Activated T-cell treated with anti-CD3 and anti-CD28 coated beads, Interleukin-2, amount 50 U/mL, for 72 hours (primary cell): ENCODE measurements at regions not wholly inside any gene's neighbourhood (a gene's known extent, or its start where the extent isn't known, plus 50 kb on each side); places are given as distances from the start of the nearest gene placed in this dataset.

Experiments
- ATAC-seq, 2 donors: fragments of 150-1000 bp; cut with Tn5 transposase; replicated peaks in 1 of 2; 2 replicates each; pipeline ENCODE4 v1.10.0; 2021; ENCODE audit warnings: moderate library complexity in 2 of 2, mild to moderate bottlenecking in 1 of 2
- DNase-seq, 2 donors: peaks; one replicate each; pipeline ENCODE4 v3.0.0; 2021 to 2022; ENCODE audit warnings: mixed read lengths in 1 of 2
- H3K27ac Mint-ChIP-seq: one replicate; pipeline ENCODE4 v1.8.0; 2022; ENCODE audit warnings: mild to moderate bottlenecking, moderate library complexity, mixed read lengths
- H3K27me3 Mint-ChIP-seq: one replicate; pipeline ENCODE4 v1.8.0; 2022; ENCODE audit warnings: low read depth, mixed read lengths
- H3K36me3 Mint-ChIP-seq, 2 donors: one replicate each; pipeline ENCODE4 v1.8.0; 2022; ENCODE audit warnings: mixed read lengths in 2 of 2, mild to moderate bottlenecking in 1 of 2; ENCODE audit not compliant: insufficient read depth in 2 of 2
- H3K4me1 Mint-ChIP-seq: one replicate; pipeline ENCODE4 v1.8.0; 2022; ENCODE audit warnings: low read depth, mixed read lengths
- H3K4me3 Mint-ChIP-seq, 2 donors: one replicate each; pipeline ENCODE4 v1.8.0; 2022; ENCODE audit warnings: mild to moderate bottlenecking in 2 of 2, mixed read lengths in 2 of 2, moderate library complexity in 2 of 2
- H3K9me3 Mint-ChIP-seq, 2 donors: one replicate each; pipeline ENCODE4 v1.8.0; 2022; ENCODE audit warnings: mixed read lengths in 2 of 2

GRCh38 chr3:117526470-117527079 lies 817.0 kb downstream of the TUSC7 start:
- Mint-ChIP-seq H3K27me3 (no peaks in the 10 kb centered on the region), H3K27ac (no peak overlapping the region), H3K9me3 (peaks cover 0 to 5% of the 10 kb centered on the region in 2 donors), H3K4me1 (no peaks in the 10 kb centered on the region), H3K36me3 (no peaks in the 10 kb centered on the region), H3K4me3 (no peak overlapping the region)
- no peak for ATAC-seq
- DNase-seq = peak in 1 of 2 donors; percentile 2

GRCh38 chr3:117527346-117527745 lies 817.8 kb downstream of the TUSC7 start:
- Mint-ChIP-seq H3K27ac (no peak overlapping the region), H3K36me3 (no peaks in the 10 kb centered on the region), H3K4me1 (no peaks in the 10 kb centered on the region), H3K4me3 (no peak overlapping the region), H3K27me3 (no peaks in the 10 kb centered on the region), H3K9me3 (peaks cover 0 to 5% of the 10 kb centered on the region in 2 donors)
- ATAC-seq (no peak), DNase-seq (no peak)

- DNase-seq (no peak), ATAC-seq (no peak)
- Mint-ChIP-seq H3K9me3 (peaks cover 0 to 5% of the 10 kb centered on the region in 2 donors), H3K4me1 (no peaks in the 10 kb centered on the region), H3K36me3 (no peaks in the 10 kb centered on the region), H3K27ac (no peak overlapping the region), H3K4me3 (no peak overlapping the region), H3K27me3 (no peaks in the 10 kb centered on the region)
Measured at GRCh38 chr3:117528688-117529087, 819.1 kb downstream of the TUSC7 start.

GRCh38 chr3:117531078-117531767 lies 821.6 kb downstream of the TUSC7 start:
- peaks cover 3 to 7% of the 10 kb centered on the region in 2 donors for H3K9me3 Mint-ChIP-seq
- ATAC-seq (no peak), DNase-seq (no peak)
- H3K27ac Mint-ChIP-seq = no peak overlapping the region
- H3K27me3 Mint-ChIP-seq = no peaks in the 10 kb centered on the region
- no peaks in the 10 kb centered on the region for H3K4me1 Mint-ChIP-seq
- H3K4me3 Mint-ChIP-seq = no peak overlapping the region
- H3K36me3 Mint-ChIP-seq = no peaks in the 10 kb centered on the region

- Mint-ChIP-seq H3K4me1 (no peaks in the 10 kb centered on the region), H3K27ac (no peak overlapping the region), H3K36me3 (no peaks in the 10 kb centered on the region), H3K9me3 (peaks cover 4 to 11% of the 10 kb centered on the region in 2 donors), H3K27me3 (no peaks in the 10 kb centered on the region), H3K4me3 (no peak overlapping the region)
- ATAC-seq (no peak), DNase-seq (no peak)
Measured at GRCh38 chr3:117532268-117532667, 822.7 kb downstream of the TUSC7 start.

- no peaks in the 10 kb centered on the region for H3K36me3 Mint-ChIP-seq
- no peak overlapping the region for H3K27ac Mint-ChIP-seq
- H3K4me3 Mint-ChIP-seq = no peak overlapping the region
- DNase-seq (no peak), ATAC-seq (no peak)
- H3K9me3 Mint-ChIP-seq = peaks cover 4 to 9% of the 10 kb centered on the region in 2 donors
- no peaks in the 10 kb centered on the region for H3K4me1 Mint-ChIP-seq
- no peaks in the 10 kb centered on the region for H3K27me3 Mint-ChIP-seq
Measured at GRCh38 chr3:117534138-117534537, 824.6 kb downstream of the TUSC7 start.

GRCh38 chr3:117536006-117536405 lies 826.4 kb downstream of the TUSC7 start:
- Mint-ChIP-seq H3K27me3 (no peaks in the 10 kb centered on the region), H3K36me3 (no peaks in the 10 kb centered on the region), H3K9me3 (peaks cover 4 to 6% of the 10 kb centered on the region in 2 donors), H3K4me1 (no peaks in the 10 kb centered on the region), H3K27ac (no peak overlapping the region), H3K4me3 (no peak overlapping the region)
- DNase-seq (no peak), ATAC-seq (no peak)

GRCh38 chr3:117537949-117538348 lies 828.4 kb downstream of the TUSC7 start:
- H3K36me3 Mint-ChIP-seq = no peaks in the 10 kb centered on the region
- H3K4me3 Mint-ChIP-seq = no peak overlapping the region
- no peak overlapping the region for H3K27ac Mint-ChIP-seq
- no peaks in the 10 kb centered on the region for H3K27me3 Mint-ChIP-seq
- peaks cover 6% of the 10 kb centered on the region in 2 donors for H3K9me3 Mint-ChIP-seq
- no peak for ATAC-seq
- no peaks in the 10 kb centered on the region for H3K4me1 Mint-ChIP-seq
- DNase-seq = no peak

- DNase-seq (no peak), ATAC-seq (no peak)
- Mint-ChIP-seq H3K9me3 (peaks cover 7 to 9% of the 10 kb centered on the region in 2 donors), H3K4me3 (no peak overlapping the region), H3K4me1 (no peaks in the 10 kb centered on the region), H3K36me3 (no peaks in the 10 kb centered on the region), H3K27ac (no peak overlapping the region), H3K27me3 (no peaks in the 10 kb centered on the region)
Measured at GRCh38 chr3:117539729-117540128, 830.1 kb downstream of the TUSC7 start.

GRCh38 chr3:117540597-117540996 lies 831.0 kb downstream of the TUSC7 start:
- no peak overlapping the region for H3K4me3 Mint-ChIP-seq
- no peak for ATAC-seq
- no peaks in the 10 kb centered on the region for H3K4me1 Mint-ChIP-seq
- H3K27ac Mint-ChIP-seq = no peak overlapping the region
- H3K9me3 Mint-ChIP-seq = peaks cover 7 to 9% of the 10 kb centered on the region in 2 donors
- H3K36me3 Mint-ChIP-seq = no peaks in the 10 kb centered on the region
- no peaks in the 10 kb centered on the region for H3K27me3 Mint-ChIP-seq
- DNase-seq = no peak

GRCh38 chr3:117541721-117542120 lies 832.1 kb downstream of the TUSC7 start:
- no peak overlapping the region for H3K27ac Mint-ChIP-seq
- peaks cover 5 to 6% of the 10 kb centered on the region in 2 donors for H3K9me3 Mint-ChIP-seq
- no peak for ATAC-seq
- H3K27me3 Mint-ChIP-seq = no peaks in the 10 kb centered on the region
- DNase-seq = no peak
- no peaks in the 10 kb centered on the region for H3K36me3 Mint-ChIP-seq
- no peak overlapping the region for H3K4me3 Mint-ChIP-seq
- no peaks in the 10 kb centered on the region for H3K4me1 Mint-ChIP-seq

- DNase-seq (no peak), ATAC-seq (no peak)
- Mint-ChIP-seq H3K9me3 (peaks cover 4 to 5% of the 10 kb centered on the region in 2 donors), H3K4me3 (no peak overlapping the region), H3K27me3 (no peaks in the 10 kb centered on the region), H3K36me3 (no peaks in the 10 kb centered on the region), H3K27ac (no peak overlapping the region), H3K4me1 (no peaks in the 10 kb centered on the region)
Measured at GRCh38 chr3:117543521-117543920, 833.9 kb downstream of the TUSC7 start.

- Mint-ChIP-seq H3K27ac (no peak overlapping the region), H3K4me3 (no peak overlapping the region), H3K4me1 (no peaks in the 10 kb centered on the region), H3K36me3 (no peaks in the 10 kb centered on the region), H3K9me3 (peaks cover 4 to 5% of the 10 kb centered on the region in 2 donors), H3K27me3 (no peaks in the 10 kb centered on the region)
- DNase-seq (no peak), ATAC-seq (no peak)
Measured at GRCh38 chr3:117545484-117545883, 835.9 kb downstream of the TUSC7 start.
